PC-9 (cell line): ENCODE measurements at regions not wholly inside any gene's neighbourhood (a gene's known extent, or its start where the extent isn't known, plus 50 kb on each side); places are given as distances from the start of the nearest gene placed in this dataset.

Experiments
- BruUV-seq: library from RNA; stranded (reverse); fragments of 400-500 nt; replicated peaks from 2 replicates; lab custom pipeline; 2021; lab: Mats Ljungman, UMichigan
- CTCF ChIA-PET: fragments of 300-600 bp; sonication (Branson Sonifier 250); formaldehyde crosslinking; loops from one replicate; lab custom pipeline; 2022; ENCODE audit warnings: antibody characterized with exemption; lab: Charles Lee
- POLR2A ChIA-PET: fragments of 300-600 bp; sonication (Branson Sonifier 250); formaldehyde crosslinking; loops from one replicate; lab custom pipeline; 2022; ENCODE audit warnings: antibody characterized with exemption; ENCODE audit not compliant: unreplicated experiment; lab: Charles Lee
- DNase-seq, 2 experiments: peaks; one replicate each; pipeline versions ENCODE4 v3.0.0 to v3.0.0-alpha.2; 2015 to 2022; ENCODE audit warnings: mixed read lengths in 1 of 2
- H2AFZ ChIP-seq: fragments of 200-600 bp; sonication (generic); 2 replicates; pipeline ENCODE4 v1.8.1; 2017; ENCODE audit warnings: antibody characterized with exemption
- H3F3A ChIP-seq: fragments of 200-600 bp; sonication (generic); 2 replicates; pipeline ENCODE4 v1.8.1; 2017; ENCODE audit warnings: antibody characterized with exemption, mild to moderate bottlenecking, low read depth; ENCODE audit not compliant: insufficient read depth
- H3K27ac ChIP-seq: fragments of 200-600 bp; sonication (generic); 2 replicates; pipeline ENCODE4 v1.6.1; 2016; ENCODE audit warnings: mixed run types
- H3K27me3 ChIP-seq: fragments of 200-600 bp; sonication (generic); 2 replicates; pipeline ENCODE4 v1.6.1; 2016; ENCODE audit warnings: low read depth, mixed run types; ENCODE audit not compliant: insufficient read depth
- H3K36me3 ChIP-seq: fragments of 200-600 bp; sonication (generic); 2 replicates; pipeline ENCODE4 v1.6.1; 2016; ENCODE audit warnings: low read depth, mixed run types
- H3K4me1 ChIP-seq: fragments of 200-600 bp; sonication (generic); replicated peaks from 2 replicates; pipeline ENCODE4 v1.6.1; 2016; ENCODE audit warnings: mixed run types; ENCODE audit not compliant: insufficient read depth
- H3K4me2 ChIP-seq: fragments of 200-600 bp; sonication (generic); 2 replicates; pipeline ENCODE4 v1.6.1; 2017; ENCODE audit warnings: mixed run types
- H3K4me3 ChIP-seq: fragments of 200-600 bp; sonication (generic); 2 replicates; pipeline ENCODE4 v1.6.1; 2016; ENCODE audit warnings: mixed run types
- H3K79me2 ChIP-seq: fragments of 200-600 bp; sonication (generic); 2 replicates; pipeline ENCODE4 v1.6.1; 2017; ENCODE audit warnings: low read depth, mixed run types
- H3K9me2 ChIP-seq: fragments of 200-600 bp; sonication (generic); 2 replicates; pipeline ENCODE4 v1.8.1; 2017; ENCODE audit warnings: mild to moderate bottlenecking; ENCODE audit not compliant: insufficient read depth
- H3K9me3 ChIP-seq: fragments of 200-600 bp; sonication (generic); 2 replicates; pipeline ENCODE4 v1.8.1; 2016; ENCODE audit warnings: low read depth; ENCODE audit not compliant: insufficient read depth
- H4K20me1 ChIP-seq: fragments of 200-600 bp; sonication (generic); 2 replicates; pipeline ENCODE4 v1.8.1; 2017; ENCODE audit not compliant: insufficient read depth
- EZH2 ChIP-seq: fragments of 200-600 bp; sonication (generic); IDR thresholded peaks from 2 replicates; pipeline ENCODE4 v1.8.0; 2017; ENCODE audit warnings: antibody characterized with exemption, low read depth
- intact Hi-C: fragments of 100-400 bp; cut with micrococcal nuclease; formaldehyde crosslinking; loops from one replicate; pipeline ENCODE4 v1.10.0; 2022; ENCODE audit not compliant: unreplicated experiment
- TF ChIP-seq, protein P1 (sequence below): fragments of 200-600 bp; sonication (generic); conservative IDR thresholded peaks from 2 replicates; pipeline ENCODE4 v1.6.1; 2017; ENCODE audit warnings: mixed run types, antibody characterized with exemption, mild to moderate bottlenecking, moderate library complexity

DNA sequence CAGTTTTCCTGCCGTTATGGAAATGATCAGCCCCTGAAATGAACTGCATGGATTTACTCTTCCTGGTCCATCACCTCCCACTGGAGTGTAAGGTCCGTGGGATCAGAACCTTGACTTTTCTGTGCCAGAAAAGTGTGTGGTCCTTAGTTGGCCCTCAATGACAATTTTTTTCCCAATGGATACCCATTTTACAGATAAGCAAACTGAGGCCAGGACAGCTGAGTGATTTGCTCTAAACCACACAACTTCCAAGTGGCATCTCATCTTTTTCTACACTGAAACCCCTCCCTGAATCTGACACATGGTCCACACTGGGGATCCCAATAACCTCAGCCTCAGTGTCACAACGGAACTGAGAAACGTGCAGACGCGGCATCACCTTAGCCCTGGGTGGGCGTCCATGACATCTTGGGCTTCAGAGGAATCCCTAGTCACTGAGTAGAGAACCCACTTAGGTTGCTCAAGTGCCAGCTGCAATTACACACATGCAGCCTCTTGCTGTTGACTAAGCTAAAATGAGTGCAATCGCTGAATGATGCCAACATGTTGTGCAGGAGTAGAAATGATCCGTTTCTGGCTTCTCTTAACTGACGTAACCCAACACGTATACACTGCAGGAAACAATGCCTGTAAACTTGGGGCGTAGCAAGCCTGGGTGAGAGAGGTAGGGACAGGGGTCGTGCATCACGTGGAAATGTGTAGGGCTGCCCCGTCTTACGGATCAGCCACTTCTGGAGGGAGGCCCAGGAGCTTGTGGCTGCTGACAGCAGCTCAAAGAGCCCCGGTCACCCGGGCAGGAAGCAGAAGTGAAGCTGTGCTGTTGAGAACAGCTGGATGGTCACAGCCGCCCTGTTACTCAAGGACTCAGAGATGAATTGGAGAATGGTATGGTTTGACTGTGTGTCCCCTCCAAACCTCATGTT, 136.3 kb downstream of the SHANK2 start:
- Histone ChIP-seq H3K4me1 (no peaks in the 10 kb centered on the region), H3K27ac (no peak overlapping the region)
- TF ChIP-seq, protein P1, sequence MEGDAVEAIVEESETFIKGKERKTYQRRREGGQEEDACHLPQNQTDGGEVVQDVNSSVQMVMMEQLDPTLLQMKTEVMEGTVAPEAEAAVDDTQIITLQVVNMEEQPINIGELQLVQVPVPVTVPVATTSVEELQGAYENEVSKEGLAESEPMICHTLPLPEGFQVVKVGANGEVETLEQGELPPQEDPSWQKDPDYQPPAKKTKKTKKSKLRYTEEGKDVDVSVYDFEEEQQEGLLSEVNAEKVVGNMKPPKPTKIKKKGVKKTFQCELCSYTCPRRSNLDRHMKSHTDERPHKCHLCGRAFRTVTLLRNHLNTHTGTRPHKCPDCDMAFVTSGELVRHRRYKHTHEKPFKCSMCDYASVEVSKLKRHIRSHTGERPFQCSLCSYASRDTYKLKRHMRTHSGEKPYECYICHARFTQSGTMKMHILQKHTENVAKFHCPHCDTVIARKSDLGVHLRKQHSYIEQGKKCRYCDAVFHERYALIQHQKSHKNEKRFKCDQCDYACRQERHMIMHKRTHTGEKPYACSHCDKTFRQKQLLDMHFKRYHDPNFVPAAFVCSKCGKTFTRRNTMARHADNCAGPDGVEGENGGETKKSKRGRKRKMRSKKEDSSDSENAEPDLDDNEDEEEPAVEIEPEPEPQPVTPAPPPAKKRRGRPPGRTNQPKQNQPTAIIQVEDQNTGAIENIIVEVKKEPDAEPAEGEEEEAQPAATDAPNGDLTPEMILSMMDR = no peak
- no peak for TF ChIP-seq EZH2

DNA sequence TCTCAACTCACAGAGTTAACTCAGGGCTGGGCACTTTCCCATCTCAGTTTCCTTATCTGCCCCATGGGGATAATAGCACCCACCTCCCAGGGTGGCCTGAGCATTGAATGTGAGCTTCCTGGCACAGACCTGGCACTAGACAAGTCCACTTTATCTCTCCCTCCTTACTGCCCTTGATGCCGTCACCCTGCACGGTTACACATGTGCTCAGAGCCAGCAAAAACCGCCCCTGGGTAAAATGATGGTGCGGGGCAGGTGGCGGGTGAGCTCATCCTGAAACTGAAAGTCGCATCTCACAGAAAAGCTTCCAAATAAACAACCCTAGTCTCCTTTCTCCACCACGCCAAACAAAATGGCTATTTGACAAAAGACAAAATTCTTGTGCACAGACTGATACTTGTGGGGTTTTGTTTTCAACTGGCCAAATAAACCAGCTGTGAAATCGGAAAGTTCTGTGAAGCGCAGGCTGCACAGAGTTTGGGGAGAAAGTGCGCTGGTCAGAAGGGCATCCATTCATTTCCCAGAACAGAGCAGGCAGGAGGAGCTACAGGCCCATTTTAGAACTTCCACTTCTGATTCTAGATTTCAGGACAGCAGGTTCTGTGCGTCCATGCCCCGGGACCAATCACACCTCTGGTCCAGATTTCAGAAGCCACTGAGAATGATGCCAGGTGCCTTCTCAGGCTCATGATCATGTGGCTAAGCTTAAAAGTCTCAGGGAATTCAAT, 138.1 kb downstream of the SHANK2 start:
- intact Hi-C loops = no loop called here
- no peak overlapping the region for H3K4me2 ChIP-seq
- no peaks in the 10 kb centered on the region for H3K27me3 ChIP-seq
- 0 out of 2 replicates have a peak, but pooled peaks cover 3% of the 10 kb centered on the region for H3F3A ChIP-seq
- no peak overlapping the region for H3K4me3 ChIP-seq
- H2AFZ ChIP-seq = no peak overlapping the region
- no peak for TF ChIP-seq EZH2
- TF ChIP-seq, protein P1 = no peak
- DNase-seq = no peak
- no peaks in the 10 kb centered on the region for H3K9me3 ChIP-seq
- ChIA-PET POLR2A (no interaction called here), CTCF (interaction anchor here (0.6 kb wide), 1 partner anchor 165 kb away, joined by 4 read pairs; no protein-coding TSS in a partner anchor)
- H3K36me3 ChIP-seq = no peaks in the 10 kb centered on the region
- H4K20me1 ChIP-seq = no peaks in the 10 kb centered on the region
- H3K79me2 ChIP-seq = no peaks in the 10 kb centered on the region
- H3K4me1 ChIP-seq = no peaks in the 10 kb centered on the region
- H3K9me2 ChIP-seq = no peaks in the 10 kb centered on the region
- no TSS peak for BruUV-seq
- no peak overlapping the region for H3K27ac ChIP-seq

More for the DNA sequence above, 136.3 kb downstream of the SHANK2 start:
- Histone ChIP-seq H3K4me2 (no peak overlapping the region), H3K4me3 (no peak overlapping the region), H2AFZ (no peak overlapping the region), H4K20me1 (no peaks in the 10 kb centered on the region), H3K79me2 (no peaks in the 10 kb centered on the region), H3K9me2 (no peaks in the 10 kb centered on the region), H3K27me3 (no peaks in the 10 kb centered on the region), H3K9me3 (no peaks in the 10 kb centered on the region), H3K36me3 (no peaks in the 10 kb centered on the region), H3F3A (0 out of 2 replicates have a peak, but pooled peaks cover 3% of the 10 kb centered on the region)
- BruUV-seq = no TSS peak
- ChIA-PET CTCF (no interaction called here), POLR2A (no interaction called here)
- intact Hi-C loops = no loop called here
- no peak for DNase-seq

DNA sequence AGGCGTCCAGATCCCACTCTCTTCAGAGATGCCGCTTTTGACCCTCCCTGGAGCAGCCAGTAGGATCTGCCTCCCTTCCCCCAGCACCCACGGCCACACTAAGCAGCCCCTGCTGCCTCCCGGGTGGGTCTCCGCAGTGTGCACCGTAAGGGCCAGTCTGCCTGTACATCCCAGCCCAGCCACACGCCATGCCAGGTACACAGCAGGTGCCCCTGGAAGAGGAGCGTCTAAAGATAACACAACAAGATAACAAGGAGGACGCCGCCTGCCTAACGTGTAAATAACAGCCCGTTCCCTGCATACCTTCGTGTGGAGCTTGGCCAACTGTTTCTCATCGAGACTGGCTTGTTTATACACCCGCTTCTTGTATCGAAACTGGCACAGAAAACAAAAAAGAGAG, 139.4 kb downstream of the SHANK2 start:
- no peaks in the 10 kb centered on the region for H4K20me1 ChIP-seq
- no peak overlapping the region for H2AFZ ChIP-seq
- H3K9me3 ChIP-seq = no peaks in the 10 kb centered on the region
- H3K4me1 ChIP-seq = no peaks in the 10 kb centered on the region
- no peak for DNase-seq
- H3K9me2 ChIP-seq = no peaks in the 10 kb centered on the region
- no peaks in the 10 kb centered on the region for H3K27me3 ChIP-seq
- intact Hi-C loops = no loop called here
- CTCF ChIA-PET = no interaction called here
- H3K4me3 ChIP-seq = no peak overlapping the region
- no peaks in the 10 kb centered on the region for H3K79me2 ChIP-seq
- TF ChIP-seq EZH2 = no peak
- TF ChIP-seq, protein P1 = no peak
- no peaks in the 10 kb centered on the region for H3K36me3 ChIP-seq
- BruUV-seq = no TSS peak
- no peak overlapping the region for H3K27ac ChIP-seq
- H3K4me2 ChIP-seq = no peak overlapping the region
- POLR2A ChIA-PET = no interaction called here
- H3F3A ChIP-seq = 0 out of 2 replicates have a peak, but pooled peaks cover 3% of the 10 kb centered on the region
